Esophagus muscularis mucosa (tissue), 4 donors: ENCODE measurements at regions not wholly inside any gene's neighbourhood (a gene's known extent, or its start where the extent isn't known, plus 50 kb on each side); places are given as distances from the start of the nearest gene placed in this dataset.
"Not testable (repeated sequence)": the region's sequence is repeated elsewhere in the genome, so short reads cannot be mapped to it uniquely, and the experiment has no call there.

Source experiments
- DNase-seq: peaks from one replicate; pipeline ENCODE4 v3.0.0-alpha.2; 2017; ENCODE audit errors: extremely low spot score
- H3K27ac ChIP-seq, 4 donors: fragments of 200-600 bp; sonication (generic); replicated peaks in 1 of 4; 1 replicate in 3 of 4; 2 replicates in 1 of 4; pipeline ENCODE4 v1.5.1; 2016 to 2019; ENCODE audit warnings: mild to moderate bottlenecking in 1 of 4
- H3K27me3 ChIP-seq, 4 donors: fragments of 200-600 bp; sonication (generic); one replicate each; pipeline versions ENCODE4 v1.5.1 to v1.6.0; 2016 to 2019
- H3K36me3 ChIP-seq, 4 donors: fragments of 200-600 bp; sonication (generic); one replicate each; pipeline ENCODE4 v1.5.1; 2016 to 2019
- H3K4me1 ChIP-seq, 4 donors: fragments of 200-600 bp; sonication (generic); one replicate each; pipeline ENCODE4 v1.5.1; 2016 to 2019
- H3K4me3 ChIP-seq, 4 donors: fragments of 200-600 bp; sonication (generic); 1 replicate in 2 of 4; 2 replicates in 2 of 4; pipeline ENCODE4 v1.5.1; 2016 to 2019; ENCODE audit warnings: mild to moderate bottlenecking in 4 of 4, moderate library complexity in 1 of 4
- H3K9me3 ChIP-seq, 4 donors: fragments of 200-600 bp; sonication (generic); 1 replicate in 3 of 4; 2 replicates in 1 of 4; pipeline ENCODE4 v1.5.1; 2016 to 2019
- CTCF ChIP-seq, 3 experiments: fragments of 200-600 bp in 2 of 3; fragments of 450-650 bp in 1 of 3; sonication (generic) in 2 of 3; IDR thresholded peaks; one replicate each; pipeline ENCODE4 v1.5.1; 2017 to 2019; ENCODE audit warnings: antibody characterized with exemption in 3 of 3, mild to moderate bottlenecking in 2 of 3, moderate library complexity in 1 of 3
- EP300 ChIP-seq: sonication (generic); formaldehyde crosslinking; IDR thresholded peaks from one replicate; pipeline ENCODE4 v1.6.1; 2017; ENCODE audit warnings: antibody characterized with exemption
- POLR2A ChIP-seq: fragments of 450-650 bp; IDR thresholded peaks from one replicate; pipeline ENCODE4 v1.6.1; 2017; ENCODE audit warnings: antibody characterized with exemption, moderate library complexity, mild to moderate bottlenecking, low read depth
- POLR2AphosphoS5 ChIP-seq, 2 donors: sonication (generic); formaldehyde crosslinking; IDR thresholded peaks; one replicate each; pipeline ENCODE4 v1.6.1; 2017; ENCODE audit warnings: antibody characterized with exemption in 2 of 2
- WGBS: methylation state at CpG from one replicate; pipeline ENCODE4 v1.1.5; 2018; 5-methylcytosine and 5-hydroxymethylcytosine counted together
- intact Hi-C: fragments of 100-400 bp; cut with DNase I; formaldehyde crosslinking; loops from one replicate; pipeline ENCODE4 v1.15.1; 2023

GRCh38 chr7:65453341-65454030 lies 79.8 kb downstream of the ZNF92 start:
- no peak overlapping the region for H3K4me3 ChIP-seq
- no peaks in the 10 kb centered on the region for H3K27me3 ChIP-seq
- no peak overlapping the region for H3K27ac ChIP-seq
- H3K4me1 ChIP-seq = peaks cover 0 to 11% (median 5%) of the 10 kb centered on the region in 4 donors
- no peaks in the 10 kb centered on the region for H3K9me3 ChIP-seq
- H3K36me3 ChIP-seq = no peaks in the 10 kb centered on the region
- no peak for TF ChIP-seq POLR2AphosphoS5 (IDR thresholded peaks at IDR 0.05)
- no peak for TF ChIP-seq CTCF (IDR thresholded peaks at IDR 0.05)
- TF ChIP-seq POLR2A = no peak
- no peak for TF ChIP-seq EP300
- DNase-seq = no peak
- intact Hi-C loops = no loop called here
- WGBS = 72% methylated on average over 9 of the region's 9 CpGs

- no peaks in the 10 kb centered on the region for H3K27me3 ChIP-seq
- DNase-seq = no peak
- H3K4me3 ChIP-seq = no peak overlapping the region
- TF ChIP-seq EP300 (no peak), POLR2A (no peak), CTCF (IDR thresholded peaks at IDR 0.05) (no peak), POLR2AphosphoS5 (IDR thresholded peaks at IDR 0.05) (no peak)
- no peaks in the 10 kb centered on the region for H3K9me3 ChIP-seq
- intact Hi-C loops = no loop called here
- no peak overlapping the region for H3K27ac ChIP-seq
- peaks cover 0 to 5% (median 2%) of the 10 kb centered on the region in 4 donors for H3K4me1 ChIP-seq
- H3K36me3 ChIP-seq = no peaks in the 10 kb centered on the region
Measured at GRCh38 chr7:65454469-65454868, 80.8 kb downstream of the ZNF92 start.

GRCh38 chr7:65455050-65455449 lies 81.4 kb downstream of the ZNF92 start:
- H3K27me3 ChIP-seq, H3K36me3 ChIP-seq, H3K27ac ChIP-seq, intact Hi-C loops, H3K9me3 ChIP-seq, H3K4me3 ChIP-seq, H3K4me1 ChIP-seq, DNase-seq: not testable (repeated sequence)
- WGBS = 68% methylated on average over 4 of the region's 4 CpGs

- TF ChIP-seq CTCF (IDR thresholded peaks at IDR 0.05) = no peak
- no peak for TF ChIP-seq EP300
- no peak for TF ChIP-seq POLR2AphosphoS5 (IDR thresholded peaks at IDR 0.05)
- no peak for TF ChIP-seq POLR2A
- no peak for DNase-seq
- Histone ChIP-seq H3K4me3 (no peak overlapping the region), H3K27me3 (no peaks in the 10 kb centered on the region), H3K36me3 (no peaks in the 10 kb centered on the region), H3K4me1 (peaks cover 0 to 5% (median 2%) of the 10 kb centered on the region in 4 donors), H3K9me3 (no peaks in the 10 kb centered on the region), H3K27ac (no peak overlapping the region)
- intact Hi-C loops = no loop called here
- WGBS = 80% methylated on average over 5 of the region's 5 CpGs
Measured at GRCh38 chr7:65457705-65458104, 84.0 kb downstream of the ZNF92 start.

- Histone ChIP-seq H3K27ac (no peak overlapping the region), H3K27me3 (no peaks in the 10 kb centered on the region), H3K4me3 (no peak overlapping the region), H3K36me3 (no peaks in the 10 kb centered on the region), H3K9me3 (no peaks in the 10 kb centered on the region), H3K4me1 (peaks cover 0 to 5% (median 2%) of the 10 kb centered on the region in 4 donors)
- intact Hi-C loops = no loop called here
- TF ChIP-seq POLR2AphosphoS5 (IDR thresholded peaks at IDR 0.05) = no peak
- no peak for TF ChIP-seq EP300
- no peak for TF ChIP-seq CTCF (IDR thresholded peaks at IDR 0.05)
- WGBS = 53% methylated on average over 4 of the region's 4 CpGs
- no peak for DNase-seq
Measured at GRCh38 chr7:65459438-65459837, 85.8 kb downstream of the ZNF92 start.
